Cardiac fibroblast (primary cell): ENCODE measurements at regions not wholly inside any gene's neighbourhood (a gene's known extent, or its start where the extent isn't known, plus 50 kb on each side); places are given as distances from the start of the nearest gene placed in this dataset.

Experiments used
- DNase-seq, 2 donors: peaks; one replicate each; pipeline versions ENCODE4 v3.0.0 to v3.0.0-alpha.2; 2010; ENCODE audit warnings: low read depth in 2 of 2
- H3K4me3 ChIP-seq, 2 donors: replicated peaks in 1 of 2; 1 replicate in 1 of 2; 2 replicates in 1 of 2; pipeline ENCODE4 v1.5.1; 2011; ENCODE audit warnings: low read depth in 2 of 2, low read length in 2 of 2, mild to moderate bottlenecking in 2 of 2, moderate library complexity in 1 of 2
- CTCF ChIP-seq: IDR thresholded peaks from one replicate; pipeline ENCODE4 v1.5.1; 2011; ENCODE audit warnings: low read depth, mild to moderate bottlenecking, low read length, inconsistent platforms

- no peak for TF ChIP-seq CTCF
- no peak overlapping the region for H3K4me3 ChIP-seq
- peak in 1 of 2 donors; percentile 40 for DNase-seq
These were observed 922.1 kb upstream of the SLIT2 start for GRCh38 chr4:19329631-19330030.

DNA sequence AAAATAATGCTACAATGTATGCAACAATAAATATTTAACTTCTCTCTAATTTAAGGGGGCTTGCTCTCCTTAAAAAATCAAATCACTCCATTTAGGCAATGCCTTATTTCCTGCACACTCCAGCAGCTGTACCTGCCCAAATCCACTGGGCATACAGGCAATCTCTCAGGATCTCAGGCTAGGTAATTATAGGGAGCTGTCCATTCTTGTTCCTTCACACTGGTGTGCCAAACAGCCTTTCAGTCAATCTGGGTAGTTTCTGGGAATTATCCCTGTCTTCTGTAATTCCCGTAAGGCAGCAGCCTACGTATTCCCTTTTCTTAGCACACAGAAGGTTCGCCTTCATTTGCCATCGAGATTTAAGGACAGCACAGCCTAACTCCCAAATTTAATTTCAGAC, 922.6 kb upstream of the SLIT2 start:
- no peak for DNase-seq
- no peak for TF ChIP-seq CTCF
- H3K4me3 ChIP-seq = no peak overlapping the region

DNA sequence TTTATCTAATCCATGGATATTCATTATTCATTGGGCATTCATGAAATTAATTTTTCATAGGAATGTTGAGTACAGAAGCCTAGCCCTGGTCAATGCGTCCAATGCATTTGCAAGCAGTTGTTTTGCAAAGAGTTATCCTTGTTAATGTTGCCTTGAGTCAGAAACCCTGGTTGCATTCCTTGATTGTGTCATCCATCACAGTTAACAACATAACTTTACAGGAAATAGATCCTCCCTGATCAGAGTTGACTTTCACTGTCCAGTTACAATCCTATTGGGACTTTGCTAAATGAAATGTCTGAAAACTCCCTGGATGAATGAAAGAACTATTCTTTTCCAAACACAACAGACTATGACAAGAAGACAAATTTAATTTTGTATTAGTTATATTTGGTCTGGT, 924.3 kb upstream of the SLIT2 start:
- no peak for TF ChIP-seq CTCF
- H3K4me3 ChIP-seq = no peak overlapping the region
- peak in 1 of 2 donors; percentile 51 for DNase-seq

DNA sequence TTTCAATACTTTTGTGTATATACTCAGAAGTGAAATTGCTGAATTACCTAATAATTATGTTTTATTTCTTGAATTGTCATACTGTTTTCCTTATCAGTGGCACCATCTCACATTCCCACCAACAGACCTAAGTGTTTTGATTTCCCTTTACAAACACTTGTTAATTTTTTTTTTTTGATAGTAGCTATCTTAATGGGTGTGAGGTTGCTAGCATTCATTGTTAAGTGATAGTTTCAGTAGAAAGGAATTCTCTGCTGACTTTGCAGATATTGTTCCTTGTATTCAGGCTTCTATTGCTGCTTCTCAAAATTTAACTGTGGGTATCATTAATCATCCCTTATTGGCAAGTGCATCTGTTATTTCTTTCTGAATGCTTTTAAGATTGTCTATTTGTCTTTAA, 927.5 kb upstream of the SLIT2 start:
- no peak for TF ChIP-seq CTCF
- DNase-seq = no peak
- no peak overlapping the region for H3K4me3 ChIP-seq

DNA sequence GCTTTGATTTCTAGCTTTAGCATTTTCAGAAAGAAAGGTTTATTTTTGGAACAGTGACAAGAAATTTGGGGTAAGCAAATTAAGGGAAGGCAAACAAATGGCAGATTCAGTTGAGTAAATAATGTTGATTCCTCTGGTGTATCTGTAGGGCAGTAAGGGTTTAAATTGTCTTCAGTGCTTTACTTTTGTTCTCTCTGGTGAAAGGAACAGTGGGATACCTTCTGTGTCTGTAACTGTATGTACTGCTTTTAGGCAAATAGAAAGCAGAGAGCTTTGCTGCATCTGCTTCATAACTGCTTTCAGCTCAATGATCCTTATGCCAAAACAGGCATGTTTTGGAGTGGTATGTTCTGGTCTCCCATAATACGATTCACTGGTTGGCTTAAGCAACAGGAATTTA, 932.1 kb upstream of the SLIT2 start:
- no peak for DNase-seq
- H3K4me3 ChIP-seq = no peak overlapping the region
- TF ChIP-seq CTCF = no peak

- TF ChIP-seq CTCF = no peak
- H3K4me3 ChIP-seq = no peak overlapping the region
- no peak for DNase-seq
These were observed 934.3 kb upstream of the SLIT2 start for GRCh38 chr4:19317377-19317776.

DNA sequence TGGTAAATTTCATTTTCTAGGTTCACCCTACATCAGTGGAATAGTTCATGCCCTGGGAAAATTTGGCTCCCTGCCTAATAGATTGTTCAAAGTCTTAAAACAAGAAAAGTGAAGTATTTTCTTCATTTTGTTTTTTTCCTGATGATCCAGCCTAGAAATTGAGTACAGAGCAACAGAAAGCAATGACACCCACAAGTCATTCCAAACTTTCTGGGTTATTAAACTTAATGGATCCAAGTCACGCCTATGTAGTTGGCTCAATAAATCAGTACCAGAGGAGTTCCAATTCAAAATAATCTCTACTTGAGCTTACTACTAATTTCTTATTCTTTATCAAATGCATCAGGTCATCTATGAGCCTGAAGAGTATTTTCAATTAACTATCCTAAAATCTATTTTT, 937.6 kb upstream of the SLIT2 start:
- DNase-seq = no peak
- H3K4me3 ChIP-seq = no peak overlapping the region
- TF ChIP-seq CTCF = no peak
